ENCODE measurements at regions not wholly inside any gene's neighbourhood (a gene's known extent, or its start where the extent isn't known, plus 50 kb on each side); places are given as distances from the start of the nearest gene placed in this dataset.
A peak's percentile ranks its signal among the peaks of the same experiment; 100 is the strongest.

DNA sequence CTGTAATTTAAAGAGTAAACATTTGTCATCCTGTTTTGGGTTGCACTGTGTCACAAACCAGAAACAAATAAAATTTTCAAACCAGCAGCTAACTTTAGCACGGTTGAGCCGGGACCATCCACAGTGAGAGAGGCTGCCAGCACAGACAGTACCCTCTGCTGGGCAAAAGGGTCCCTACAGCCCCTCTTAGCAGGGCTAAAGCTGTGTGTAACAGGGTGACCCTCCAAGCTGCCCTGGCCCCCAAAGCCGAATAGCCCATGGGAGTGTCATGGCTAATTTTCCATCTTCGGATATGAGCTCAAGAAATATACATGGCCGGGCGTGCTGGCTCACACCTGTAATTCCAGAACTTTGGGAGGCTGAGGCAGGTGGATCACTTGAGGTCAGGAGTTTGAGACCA lies 157.1 kb upstream of the GRIN2B start:
- TF ChIP-seq, protein P1, sequence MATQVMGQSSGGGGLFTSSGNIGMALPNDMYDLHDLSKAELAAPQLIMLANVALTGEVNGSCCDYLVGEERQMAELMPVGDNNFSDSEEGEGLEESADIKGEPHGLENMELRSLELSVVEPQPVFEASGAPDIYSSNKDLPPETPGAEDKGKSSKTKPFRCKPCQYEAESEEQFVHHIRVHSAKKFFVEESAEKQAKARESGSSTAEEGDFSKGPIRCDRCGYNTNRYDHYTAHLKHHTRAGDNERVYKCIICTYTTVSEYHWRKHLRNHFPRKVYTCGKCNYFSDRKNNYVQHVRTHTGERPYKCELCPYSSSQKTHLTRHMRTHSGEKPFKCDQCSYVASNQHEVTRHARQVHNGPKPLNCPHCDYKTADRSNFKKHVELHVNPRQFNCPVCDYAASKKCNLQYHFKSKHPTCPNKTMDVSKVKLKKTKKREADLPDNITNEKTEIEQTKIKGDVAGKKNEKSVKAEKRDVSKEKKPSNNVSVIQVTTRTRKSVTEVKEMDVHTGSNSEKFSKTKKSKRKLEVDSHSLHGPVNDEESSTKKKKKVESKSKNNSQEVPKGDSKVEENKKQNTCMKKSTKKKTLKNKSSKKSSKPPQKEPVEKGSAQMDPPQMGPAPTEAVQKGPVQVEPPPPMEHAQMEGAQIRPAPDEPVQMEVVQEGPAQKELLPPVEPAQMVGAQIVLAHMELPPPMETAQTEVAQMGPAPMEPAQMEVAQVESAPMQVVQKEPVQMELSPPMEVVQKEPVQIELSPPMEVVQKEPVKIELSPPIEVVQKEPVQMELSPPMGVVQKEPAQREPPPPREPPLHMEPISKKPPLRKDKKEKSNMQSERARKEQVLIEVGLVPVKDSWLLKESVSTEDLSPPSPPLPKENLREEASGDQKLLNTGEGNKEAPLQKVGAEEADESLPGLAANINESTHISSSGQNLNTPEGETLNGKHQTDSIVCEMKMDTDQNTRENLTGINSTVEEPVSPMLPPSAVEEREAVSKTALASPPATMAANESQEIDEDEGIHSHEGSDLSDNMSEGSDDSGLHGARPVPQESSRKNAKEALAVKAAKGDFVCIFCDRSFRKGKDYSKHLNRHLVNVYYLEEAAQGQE (IDR thresholded peaks at IDR 0.05; ENCODE audit: low read depth): no peak
- TF ChIP-seq RAD21 (IDR thresholded peaks at IDR 0.05; ENCODE audit: low read depth): peak; percentile 21; the same call in 1 of the 2 replicates
- TF ChIP-seq, protein P2, sequence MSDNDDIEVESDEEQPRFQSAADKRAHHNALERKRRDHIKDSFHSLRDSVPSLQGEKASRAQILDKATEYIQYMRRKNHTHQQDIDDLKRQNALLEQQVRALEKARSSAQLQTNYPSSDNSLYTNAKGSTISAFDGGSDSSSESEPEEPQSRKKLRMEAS (IDR thresholded peaks at IDR 0.05): no peak
- no peak for TF ChIP-seq TCF12 (IDR thresholded peaks at IDR 0.05; ENCODE audit: low read depth)
- TF ChIP-seq YY1 (IDR thresholded peaks at IDR 0.05; ENCODE audit: low read depth): no peak
- no peak for TF ChIP-seq TAF1 (IDR thresholded peaks at IDR 0.05; ENCODE audit: low read depth)

DNA sequence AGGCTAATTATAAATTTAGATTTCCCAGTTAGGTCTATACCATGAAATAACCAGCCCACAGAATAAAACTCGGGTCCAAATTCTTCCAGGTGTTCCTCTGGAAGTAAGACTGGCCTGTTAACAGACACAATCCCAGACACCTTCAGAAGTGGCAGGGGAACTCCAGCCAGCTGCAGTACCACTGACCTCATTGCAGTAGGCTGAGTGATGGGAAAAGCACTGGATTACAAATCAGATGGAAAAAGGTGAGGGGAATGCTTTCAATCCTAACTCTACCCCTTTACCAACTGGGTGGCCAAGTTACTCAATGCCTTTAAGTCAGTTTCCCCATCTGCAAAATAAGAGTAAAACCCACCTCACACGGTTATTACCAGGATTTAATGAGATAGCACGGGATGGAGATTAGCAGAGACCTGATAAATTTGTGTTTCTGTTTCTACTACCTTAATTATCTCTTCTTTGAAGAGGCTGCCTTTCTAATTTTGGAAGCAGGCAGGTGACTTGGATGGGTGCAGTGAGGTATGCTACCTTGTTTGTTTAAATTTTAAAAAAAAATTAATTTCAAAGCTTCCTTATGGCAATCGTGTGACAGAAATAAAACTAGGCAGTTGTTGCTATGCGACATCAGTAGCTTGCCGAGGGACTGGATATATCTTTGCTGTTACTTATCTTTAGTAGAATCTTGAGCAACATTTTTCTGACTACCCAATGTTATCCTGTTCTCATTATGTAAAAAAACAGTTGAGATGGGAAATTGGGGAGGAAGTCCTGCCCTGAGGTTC lies 167.3 kb upstream of the GRIN2B start:
- TF ChIP-seq EP300 (IDR thresholded peaks at IDR 0.05; ENCODE audit: borderline replicate concordance) (no peak), NFIC (IDR thresholded peaks at IDR 0.05) (no peak), CREB1 (IDR thresholded peaks at IDR 0.05; ENCODE audit: low read depth) (no peak), EGR1 (IDR thresholded peaks at IDR 0.05) (no peak), RAD21 (IDR thresholded peaks at IDR 0.05; ENCODE audit: low read depth) (no peak), CEBPB (IDR thresholded peaks at IDR 0.05) (no peak)
- TF ChIP-seq, protein P3, sequence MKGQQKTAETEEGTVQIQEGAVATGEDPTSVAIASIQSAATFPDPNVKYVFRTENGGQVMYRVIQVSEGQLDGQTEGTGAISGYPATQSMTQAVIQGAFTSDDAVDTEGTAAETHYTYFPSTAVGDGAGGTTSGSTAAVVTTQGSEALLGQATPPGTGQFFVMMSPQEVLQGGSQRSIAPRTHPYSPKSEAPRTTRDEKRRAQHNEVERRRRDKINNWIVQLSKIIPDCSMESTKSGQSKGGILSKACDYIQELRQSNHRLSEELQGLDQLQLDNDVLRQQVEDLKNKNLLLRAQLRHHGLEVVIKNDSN (IDR thresholded peaks at IDR 0.05): no peak

DNA sequence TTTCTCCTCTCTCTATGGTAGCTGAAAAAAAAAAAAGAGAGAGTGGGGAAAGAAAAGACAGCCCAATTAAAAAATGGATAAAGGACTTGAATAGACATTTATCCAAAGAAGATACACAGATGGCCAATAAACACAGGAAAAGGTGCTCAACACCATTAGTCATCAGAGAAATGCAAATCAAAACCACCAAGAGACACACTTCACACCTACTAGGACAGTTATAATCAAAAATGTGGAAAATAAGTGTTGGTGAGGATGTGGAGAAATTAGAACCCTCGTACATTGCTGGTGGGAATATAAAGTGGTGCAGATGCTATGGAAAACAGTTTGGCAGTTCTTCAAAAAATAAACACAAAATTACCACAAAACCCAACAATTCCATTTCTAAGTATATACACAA lies 172.4 kb upstream of the GRIN2B start:
- TF ChIP-seq, protein P1 (IDR thresholded peaks at IDR 0.05; ENCODE audit: low read depth): no peak
- TF ChIP-seq, protein P3 (IDR thresholded peaks at IDR 0.05): no peak
- TF ChIP-seq TCF12 (IDR thresholded peaks at IDR 0.05; ENCODE audit: low read depth) (no peak), EGR1 (IDR thresholded peaks at IDR 0.05) (no peak), ZBTB7A (IDR thresholded peaks at IDR 0.05; ENCODE audit: low read depth) (no peak), CEBPB (IDR thresholded peaks at IDR 0.05) (no peak), TAF1 (IDR thresholded peaks at IDR 0.05; ENCODE audit: low read depth) (no peak), CREB1 (IDR thresholded peaks at IDR 0.05; ENCODE audit: low read depth) (no peak), TEAD4 (IDR thresholded peaks at IDR 0.05) (no peak), FOXM1 (IDR thresholded peaks at IDR 0.05; ENCODE audit: borderline replicate concordance, low read depth) (no peak), NFIC (IDR thresholded peaks at IDR 0.05) (no peak), EP300 (IDR thresholded peaks at IDR 0.05; ENCODE audit: borderline replicate concordance) (no peak), RAD21 (IDR thresholded peaks at IDR 0.05; ENCODE audit: low read depth) (no peak), YY1 (IDR thresholded peaks at IDR 0.05; ENCODE audit: low read depth) (no peak)
- TF ChIP-seq, protein P2 (IDR thresholded peaks at IDR 0.05): no peak

DNA sequence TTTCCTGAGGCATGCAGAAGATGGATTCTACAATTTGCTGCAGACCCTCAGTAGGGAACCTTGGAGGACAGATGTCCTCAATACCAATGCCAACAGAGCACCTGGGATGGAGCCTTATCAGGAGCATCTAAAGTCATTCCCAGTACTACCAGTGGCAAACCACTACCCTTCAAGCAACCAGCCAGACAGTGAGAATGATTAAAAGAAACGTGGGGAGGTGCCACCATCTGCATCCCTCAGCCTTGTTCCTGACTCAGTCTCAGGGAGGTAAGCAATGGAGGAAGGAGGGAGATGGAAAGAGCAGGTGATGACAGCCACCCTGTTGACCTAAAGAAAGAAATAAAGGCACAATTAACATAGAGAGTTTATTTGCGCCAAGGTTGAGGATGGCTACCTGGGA lies 175.2 kb upstream of the GRIN2B start:
- no peak for TF ChIP-seq CREB1 (IDR thresholded peaks at IDR 0.05; ENCODE audit: low read depth)
- no peak for TF ChIP-seq EGR1 (IDR thresholded peaks at IDR 0.05)
- no peak for TF ChIP-seq NFIC (IDR thresholded peaks at IDR 0.05)
- TF ChIP-seq EP300 (IDR thresholded peaks at IDR 0.05; ENCODE audit: borderline replicate concordance): no peak
- no peak for TF ChIP-seq FOXM1 (IDR thresholded peaks at IDR 0.05; ENCODE audit: borderline replicate concordance, low read depth)

DNA sequence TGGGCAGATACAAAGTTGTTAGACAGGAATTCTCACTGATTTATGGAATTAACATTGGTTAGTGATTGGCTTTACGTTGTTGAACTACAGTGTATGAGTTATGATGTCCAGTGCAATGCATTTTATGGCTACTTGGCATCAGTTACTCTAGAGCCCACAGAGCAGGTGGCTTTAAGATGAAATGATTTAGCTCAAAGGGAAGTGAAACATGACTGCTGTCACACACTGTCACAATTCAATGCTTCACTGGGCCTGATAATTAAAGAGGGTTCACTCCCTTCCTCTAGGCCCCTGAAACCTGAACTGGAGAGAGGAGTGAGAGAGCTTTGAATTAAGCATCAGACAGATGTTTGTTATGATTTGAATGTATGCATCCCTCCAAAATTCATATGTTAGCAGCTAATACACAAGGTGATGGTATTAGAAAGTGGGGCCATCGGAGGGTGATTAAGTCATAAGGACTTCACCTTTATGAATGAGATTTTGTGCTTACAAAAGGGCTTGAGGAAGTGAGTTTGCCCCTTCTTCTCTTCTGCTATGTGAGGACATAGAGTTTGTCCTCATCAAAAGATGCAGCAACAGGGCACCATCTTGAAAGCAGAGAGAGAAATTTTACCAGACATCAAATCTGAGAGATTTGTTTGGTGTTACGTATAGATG lies 175.8 kb upstream of the GRIN2B start:
- TF ChIP-seq TEAD4 (IDR thresholded peaks at IDR 0.05) (no peak), CREB1 (IDR thresholded peaks at IDR 0.05; ENCODE audit: low read depth) (no peak), TAF1 (IDR thresholded peaks at IDR 0.05; ENCODE audit: low read depth) (no peak), RAD21 (IDR thresholded peaks at IDR 0.05; ENCODE audit: low read depth) (no peak), EP300 (IDR thresholded peaks at IDR 0.05; ENCODE audit: borderline replicate concordance) (peak; percentile 29; the same call in 1 of the 2 replicates), TCF12 (IDR thresholded peaks at IDR 0.05; ENCODE audit: low read depth) (no peak; the same call in 1 of the 2 replicates), YY1 (IDR thresholded peaks at IDR 0.05; ENCODE audit: low read depth) (no peak), NFIC (IDR thresholded peaks at IDR 0.05) (0 out of 2 replicates have a peak, but pooled peaks have one; percentile 33), FOXM1 (IDR thresholded peaks at IDR 0.05; ENCODE audit: borderline replicate concordance, low read depth) (0 out of 2 replicates have a peak, but pooled peaks have one; percentile 17)
- TF ChIP-seq, protein P2 (IDR thresholded peaks at IDR 0.05): no peak
- TF ChIP-seq, protein P1 (IDR thresholded peaks at IDR 0.05; ENCODE audit: low read depth): no peak
- TF ChIP-seq, protein P3 (IDR thresholded peaks at IDR 0.05): no peak

Data from Ishikawa (cell line).